GM19455 (cell line): ENCODE measurements at regions not wholly inside any gene's neighbourhood (a gene's known extent, or its start where the extent isn't known, plus 50 kb on each side); places are given as distances from the start of the nearest gene placed in this dataset.
"Not testable (repeated sequence)": the region's sequence is repeated elsewhere in the genome, so short reads cannot be mapped to it uniquely, and the experiment has no call there.

Source experiments
- ATAC-seq: cut with Tn5 transposase; IDR thresholded peaks from one replicate; pipeline ENCODE4 v1.9.1; 2021; ENCODE audit not compliant: unreplicated experiment

GRCh38 chr3:186454881-186455703, 89.1 kb downstream of the CRYGS start:
- no peak for ATAC-seq

DNA sequence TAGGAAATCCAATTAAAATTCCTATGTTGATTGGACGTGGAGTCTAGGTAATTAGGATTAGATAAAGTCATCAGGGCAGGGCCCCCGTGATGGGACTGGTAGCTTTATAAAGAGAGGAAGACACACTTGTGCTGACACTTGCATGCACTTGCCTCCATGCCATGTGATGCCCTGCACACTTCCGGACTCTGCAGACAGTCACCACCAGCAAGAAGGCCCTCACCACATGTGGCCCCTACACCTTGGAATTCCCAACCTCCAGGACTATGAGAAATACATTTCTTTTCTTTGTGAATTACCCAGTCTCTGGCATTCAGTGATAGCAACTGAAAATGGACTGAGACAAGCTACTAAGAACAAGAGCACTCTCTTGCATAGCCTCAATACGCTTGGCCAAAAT, 90.6 kb downstream of the CRYGS start:
- no peak for ATAC-seq

DNA sequence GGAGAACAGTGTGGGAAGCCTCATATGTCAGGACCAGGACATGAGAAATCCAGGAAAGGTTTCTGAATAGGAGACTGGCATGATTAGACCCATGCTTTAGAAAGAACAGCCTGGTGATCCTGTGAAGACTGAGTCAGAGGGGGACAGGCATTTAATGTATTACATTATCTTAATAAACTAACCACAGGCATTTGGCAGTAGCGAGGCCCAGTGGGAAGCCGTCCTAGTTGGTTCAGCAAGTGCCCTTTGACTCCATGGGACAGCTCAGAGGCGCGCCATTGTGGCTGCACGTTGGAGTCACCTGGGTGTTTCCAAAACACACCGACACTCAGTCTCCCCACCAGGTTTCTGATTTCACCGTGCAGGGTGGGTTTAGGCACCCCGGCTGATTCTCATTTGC, 90.5 kb upstream of the DGKG start:
- no peak for ATAC-seq

DNA sequence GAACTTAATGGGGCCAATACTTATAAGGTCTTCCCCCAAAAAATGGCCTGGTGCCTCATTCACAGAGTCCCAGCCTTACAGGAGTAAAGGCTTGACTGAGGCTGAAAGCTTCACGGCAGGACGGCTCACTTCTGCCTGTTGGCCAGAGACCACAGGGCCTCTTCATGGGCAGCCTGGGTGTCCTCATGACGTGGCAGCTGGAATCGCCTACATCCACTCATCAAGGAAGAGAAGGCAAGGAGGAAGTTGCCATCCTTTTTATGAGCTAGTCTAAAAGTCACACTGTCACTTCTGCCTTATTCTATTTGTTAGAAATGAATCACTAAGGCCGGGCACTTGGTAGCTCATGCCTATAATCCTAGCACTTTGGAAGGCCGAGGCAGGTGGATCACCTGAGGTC, 89.3 kb upstream of the DGKG start:
- ATAC-seq = no peak

DNA sequence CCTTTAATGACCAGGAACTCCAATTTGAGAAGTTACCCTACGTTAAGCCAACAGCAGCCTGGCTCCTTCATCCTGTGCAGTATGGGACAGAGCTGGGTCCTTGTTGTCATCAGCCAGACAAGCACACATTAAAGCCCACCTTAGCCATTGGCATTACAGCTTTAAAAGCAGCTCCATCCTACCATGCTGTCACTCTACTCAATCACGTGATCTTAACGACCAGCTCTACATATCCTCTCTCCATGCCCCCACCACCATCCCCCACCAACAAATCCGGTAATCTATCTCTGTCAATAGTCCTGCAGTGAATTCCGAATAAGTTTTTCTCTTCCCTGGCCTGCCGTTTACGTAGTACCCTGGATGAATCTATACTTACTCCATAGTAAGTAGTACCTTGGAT, 82.9 kb upstream of the DGKG start:
- no peak for ATAC-seq

- ATAC-seq = no peak
Measured at GRCh38 chr3:186444288-186444687, 82.3 kb upstream of the DGKG start.

DNA sequence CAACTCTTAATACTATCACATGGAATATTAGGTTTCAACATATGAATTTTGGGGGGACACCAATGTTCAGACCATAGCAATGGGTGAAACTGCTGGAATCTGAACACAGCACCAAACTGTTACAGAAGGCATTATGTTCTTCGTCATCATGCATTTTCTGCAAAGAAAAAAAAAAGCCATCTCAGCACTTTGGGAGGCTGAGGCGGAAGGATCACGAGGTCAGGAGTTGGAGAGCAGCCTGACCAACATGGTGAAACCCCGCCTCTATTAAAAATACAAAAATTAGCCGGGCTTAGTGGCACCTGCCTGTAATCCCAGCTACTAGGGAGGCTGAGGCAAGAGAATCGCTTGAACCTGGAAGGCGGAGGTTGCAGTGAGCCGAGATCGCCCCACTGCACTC, 80.9 kb upstream of the DGKG start:
- ATAC-seq = not testable (repeated sequence)

GRCh38 chr3:186442162-186442561, 80.1 kb upstream of the DGKG start:
- ATAC-seq = no peak

DNA sequence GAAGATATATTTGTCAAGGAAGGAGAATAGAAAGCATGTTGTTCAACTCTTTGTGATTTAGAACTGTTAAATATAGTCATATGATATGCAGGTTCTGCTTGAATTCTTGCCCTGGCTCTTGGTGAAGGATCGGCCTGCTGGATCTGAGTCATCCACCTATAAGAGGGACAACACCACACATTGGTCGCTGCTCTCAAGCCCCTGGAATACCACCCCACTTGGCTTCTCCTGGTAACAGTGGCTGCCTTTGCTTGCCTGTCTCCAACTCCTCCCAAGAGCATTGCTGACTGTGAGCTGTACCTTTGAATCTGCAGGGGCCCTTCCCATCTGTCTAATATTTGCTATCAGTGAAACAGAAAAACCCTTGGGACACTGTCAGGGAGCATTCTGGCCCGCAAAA, 78.9 kb upstream of the DGKG start:
- ATAC-seq = no peak

DNA sequence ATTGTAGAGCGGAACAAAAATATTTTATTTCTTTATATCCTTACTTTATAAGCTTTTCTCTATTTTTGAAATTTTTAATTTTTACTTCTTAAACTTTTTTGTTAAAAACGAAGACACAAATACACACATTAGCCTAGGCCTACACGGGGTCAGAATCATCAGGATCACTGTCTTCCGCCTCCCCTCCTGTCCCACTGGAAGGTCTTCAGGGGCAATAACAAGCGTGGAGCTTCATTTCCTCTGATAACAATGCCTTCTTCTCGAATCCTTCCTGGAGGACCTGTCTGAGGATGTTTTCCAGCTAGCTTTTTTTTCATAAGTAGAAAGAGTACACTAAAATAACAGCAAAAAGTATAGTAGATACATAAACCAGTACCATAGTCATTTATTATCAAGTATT, 77.7 kb upstream of the DGKG start:
- no peak for ATAC-seq

DNA sequence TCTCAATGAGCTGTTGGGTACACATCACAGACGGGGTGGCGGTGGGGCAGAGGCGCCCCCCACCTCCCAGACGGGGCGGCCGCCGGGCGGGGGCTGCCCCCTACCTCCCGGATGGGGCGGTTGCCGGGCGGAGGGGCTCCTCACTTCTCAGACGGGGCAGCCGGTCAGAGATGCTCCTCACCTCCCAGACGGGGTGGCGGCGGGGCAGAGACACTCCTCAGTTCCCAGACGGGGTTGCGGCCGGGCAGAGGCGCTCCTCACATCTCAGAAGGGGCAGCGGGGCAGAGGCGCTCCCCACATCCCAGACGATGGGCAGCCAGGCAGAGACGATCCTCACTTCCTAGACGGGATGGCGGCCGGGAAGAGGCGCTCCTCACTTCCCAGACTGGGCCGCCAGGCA, 73.3 kb upstream of the DGKG start:
- ATAC-seq = not testable (repeated sequence)

DNA sequence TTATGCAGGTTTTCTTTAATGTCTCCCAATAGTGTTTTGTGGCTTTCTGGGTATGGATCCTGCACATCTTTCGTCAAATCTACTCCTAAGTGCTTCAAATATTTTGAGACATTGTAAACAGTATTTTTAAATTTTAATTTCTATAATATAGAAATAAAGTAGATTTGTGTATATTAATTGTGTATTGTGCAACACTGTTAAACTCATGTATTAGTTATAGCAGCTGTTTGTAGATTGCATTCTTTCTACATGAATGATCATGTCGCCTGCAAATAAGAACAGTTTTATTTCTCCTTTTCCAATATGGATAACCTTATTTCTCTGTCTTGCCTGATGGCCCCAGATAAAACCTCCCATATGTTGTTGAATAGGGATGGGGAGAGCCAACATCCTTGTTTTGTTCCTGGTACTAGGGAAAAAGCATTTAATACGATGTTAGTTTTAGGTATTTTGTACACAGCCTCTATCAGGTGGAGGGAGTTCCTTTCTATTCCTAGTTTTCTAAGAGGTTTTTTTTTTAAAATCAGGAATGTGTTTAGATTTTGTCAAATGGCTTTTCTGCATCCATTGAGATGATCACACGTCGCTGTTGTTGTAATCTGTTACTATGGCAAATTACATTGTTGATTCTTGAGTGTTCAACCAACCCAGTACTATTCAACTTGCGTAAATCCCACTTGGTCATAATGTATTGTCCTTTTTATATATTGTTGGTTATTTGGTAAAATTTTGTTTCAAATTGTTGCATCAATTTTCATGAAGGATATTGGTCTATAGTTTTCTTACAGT, 71.1 kb upstream of the DGKG start:
- no peak for ATAC-seq

DNA sequence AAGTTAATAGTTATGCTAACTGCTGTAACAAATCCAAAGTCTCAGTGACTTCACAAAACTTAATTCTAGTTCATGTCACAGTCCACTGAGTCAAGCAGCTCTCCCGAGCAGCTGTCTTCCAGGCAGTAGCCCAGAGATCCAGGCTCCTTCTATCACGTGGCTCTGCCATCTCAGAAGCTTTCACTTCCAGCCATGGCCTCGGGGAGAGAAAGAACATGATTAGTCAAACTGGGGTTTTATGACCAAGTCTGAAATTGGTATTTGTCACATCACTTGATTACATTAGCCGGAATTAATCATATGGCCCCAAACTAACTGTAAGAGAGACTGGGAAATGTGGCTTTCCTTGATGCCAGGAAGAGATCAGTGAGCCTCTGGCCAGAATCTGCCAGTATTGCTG, 70.2 kb upstream of the DGKG start:
- no peak for ATAC-seq

GRCh38 chr3:186427627-186428281, 65.7 kb upstream of the DGKG start:
- ATAC-seq = no peak

DNA sequence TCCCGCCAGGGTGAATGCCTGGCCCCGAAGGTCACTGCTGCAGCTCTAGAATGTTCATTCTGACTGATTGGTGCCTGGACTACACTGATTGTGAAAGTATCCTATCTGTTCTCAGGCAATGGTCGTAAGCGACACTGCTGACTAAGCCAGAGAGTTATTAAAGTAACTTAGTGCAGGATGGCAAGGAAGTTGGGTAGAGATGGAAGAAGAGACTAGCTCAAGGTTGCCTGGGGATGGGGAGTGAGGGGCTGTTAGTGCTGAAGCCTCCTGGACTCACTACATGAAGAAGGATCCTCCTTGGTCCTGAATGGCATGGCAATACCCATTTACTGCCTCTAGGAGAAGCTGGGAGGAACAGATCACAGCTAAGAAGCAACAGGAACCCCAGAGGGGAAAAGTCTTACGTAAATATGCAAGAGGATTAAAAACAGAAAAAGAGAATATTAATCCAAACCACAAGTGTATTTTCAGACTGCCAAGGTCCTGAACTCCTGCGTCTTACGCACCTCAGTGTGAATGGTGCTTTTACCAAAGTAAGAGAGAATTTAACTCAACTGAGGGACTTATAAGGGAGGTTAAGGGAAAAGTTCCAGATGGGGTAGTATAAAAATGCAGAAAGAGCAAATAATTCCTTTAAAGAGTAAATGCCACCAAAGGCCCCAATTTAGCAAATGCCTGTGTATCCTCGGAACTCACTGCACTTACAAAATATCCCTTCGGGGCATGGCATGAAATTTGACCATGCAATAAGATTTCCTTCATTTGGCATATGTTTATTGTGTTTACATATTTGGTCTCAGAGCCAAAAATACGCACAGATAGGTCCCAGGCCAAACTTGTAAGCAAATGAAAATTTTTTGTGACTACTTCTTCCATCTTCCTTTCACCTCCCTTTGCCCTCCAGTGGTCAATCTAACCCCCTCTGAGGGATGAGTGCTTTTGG, 64.0 kb upstream of the DGKG start:
- no peak for ATAC-seq

GRCh38 chr3:186421946-186422345, 59.9 kb upstream of the DGKG start:
- ATAC-seq = no peak

- ATAC-seq = no peak
Measured at GRCh38 chr3:186418671-186419145, 56.7 kb upstream of the DGKG start.

GRCh38 chr3:186417791-186418190, 55.8 kb upstream of the DGKG start:
- ATAC-seq = no peak

GRCh38 chr3:186414735-186415419, 52.8 kb upstream of the DGKG start:
- ATAC-seq = no peak
